H1 (cell line): ENCODE measurements at regions not wholly inside any gene's neighbourhood (a gene's known extent, or its start where the extent isn't known, plus 50 kb on each side); places are given as distances from the start of the nearest gene placed in this dataset.

Experiments used
- BRCA1 ChIP-seq: IDR thresholded peaks from 2 replicates; pipeline ENCODE4 v1.6.1; 2012; ENCODE audit warnings: low read depth, low read length, improper control_type of control experiment
- CTCF ChIP-seq, 3 experiments: IDR thresholded peaks; 1 replicate in 2 of 3; 2 replicates in 1 of 3; pipeline versions ENCODE4 v1.5.1 to v1.6.1; 2011; ENCODE audit warnings: low read length in 3 of 3, mild to moderate bottlenecking in 3 of 3, inconsistent platforms in 2 of 3, low read depth in 1 of 3, moderate library complexity in 1 of 3; ENCODE audit not compliant: insufficient read depth in 1 of 3; ENCODE audit errors: control extremely low read depth in 1 of 3
- FOSL1 ChIP-seq: IDR thresholded peaks from 2 replicates; pipeline ENCODE4 v1.6.1; 2011; ENCODE audit warnings: mild to moderate bottlenecking, low read depth, low read length, moderate library complexity; ENCODE audit not compliant: insufficient read depth
- JUN ChIP-seq: IDR thresholded peaks from 2 replicates; pipeline ENCODE4 v1.6.1; 2011; ENCODE audit warnings: low read depth, mild to moderate bottlenecking, improper control_type of control experiment, low read length
- SP4 ChIP-seq: IDR thresholded peaks from 2 replicates; pipeline ENCODE4 v1.6.1; 2012; ENCODE audit warnings: low read length, inconsistent platforms
- TCF12 ChIP-seq: IDR thresholded peaks from 2 replicates; pipeline ENCODE4 v1.6.1; 2011; ENCODE audit warnings: low read depth, mild to moderate bottlenecking, low read length
- TF ChIP-seq, protein P1 (sequence below): IDR thresholded peaks from 2 replicates; pipeline ENCODE4 v1.6.1; 2011; ENCODE audit warnings: low read length, improper control_type of control experiment

DNA sequence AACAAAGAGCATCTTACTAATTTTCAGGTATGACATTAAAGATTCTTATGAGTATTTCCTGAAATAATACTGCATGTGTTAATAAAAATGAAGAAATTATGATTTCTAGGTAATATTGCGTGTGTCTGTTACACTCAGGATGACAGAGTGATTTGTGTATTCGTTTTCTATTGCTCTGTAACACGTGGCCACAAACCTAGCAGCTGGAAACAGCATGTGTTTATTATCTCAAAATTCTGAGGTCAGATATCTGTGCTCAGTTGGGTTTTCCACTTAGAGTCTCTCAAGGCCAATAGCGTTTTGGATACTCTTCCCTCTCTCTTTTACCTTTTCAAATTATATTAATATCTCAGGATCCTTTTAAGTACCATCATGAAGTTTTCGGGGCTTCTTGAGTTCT is 667.9 kb upstream of the CDH7 start (continued):
- TF ChIP-seq TCF12 (no peak), SP4 (no peak), JUN (no peak), FOSL1 (no peak), CTCF (IDR thresholded peaks at IDR 0.05; ENCODE audit: control extremely low read depth in 1 of 3, insufficient read depth in 1 of 3, low read depth in 1 of 3, low read length in 3 of 3) (no peak), BRCA1 (no peak)
- TF ChIP-seq, protein P1, sequence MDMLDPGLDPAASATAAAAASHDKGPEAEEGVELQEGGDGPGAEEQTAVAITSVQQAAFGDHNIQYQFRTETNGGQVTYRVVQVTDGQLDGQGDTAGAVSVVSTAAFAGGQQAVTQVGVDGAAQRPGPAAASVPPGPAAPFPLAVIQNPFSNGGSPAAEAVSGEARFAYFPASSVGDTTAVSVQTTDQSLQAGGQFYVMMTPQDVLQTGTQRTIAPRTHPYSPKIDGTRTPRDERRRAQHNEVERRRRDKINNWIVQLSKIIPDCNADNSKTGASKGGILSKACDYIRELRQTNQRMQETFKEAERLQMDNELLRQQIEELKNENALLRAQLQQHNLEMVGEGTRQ: no peak
